Gastroesophageal sphincter (tissue), 3 donors: ENCODE measurements at regions not wholly inside any gene's neighbourhood (a gene's known extent, or its start where the extent isn't known, plus 50 kb on each side); places are given as distances from the start of the nearest gene placed in this dataset.

Source experiments
- CTCF ChIP-seq, 4 experiments: fragments of 200-600 bp in 2 of 4; fragments of 450-650 bp in 2 of 4; sonication (generic) in 1 of 4; IDR thresholded peaks; one replicate each; pipeline ENCODE4 v1.5.1; 2017 to 2019; ENCODE audit warnings: antibody characterized with exemption in 4 of 4, mild to moderate bottlenecking in 2 of 4, moderate library complexity in 2 of 4
- POLR2AphosphoS5 ChIP-seq: sonication (generic); formaldehyde crosslinking; IDR thresholded peaks from one replicate; pipeline ENCODE4 v1.6.1; 2017; ENCODE audit warnings: antibody characterized with exemption

- TF ChIP-seq POLR2AphosphoS5: no peak
- TF ChIP-seq CTCF (IDR thresholded peaks at IDR 0.05): no peak
Measured at GRCh38 chr6:85115376-85115775, 334.5 kb upstream of the NT5E start.
